Type B pancreatic cell (in vitro differentiated cells): ENCODE measurements at regions not wholly inside any gene's neighbourhood (a gene's known extent, or its start where the extent isn't known, plus 50 kb on each side); places are given as distances from the start of the nearest gene placed in this dataset.

ENCODE experiments used
- DNase-seq: peaks from one replicate; pipeline ENCODE4 v3.0.0; 2021; ENCODE audit warnings: mixed read lengths; ENCODE audit not compliant: unreplicated experiment; ENCODE audit errors: extremely low spot score
- H3K27ac Mint-ChIP-seq: 2 replicates; pipeline ENCODE4 v1.8.0; 2021; ENCODE audit warnings: mild to moderate bottlenecking, mixed read lengths
- H3K27me3 Mint-ChIP-seq: 2 replicates; pipeline ENCODE4 v1.8.0; 2021; ENCODE audit warnings: mixed read lengths
- H3K36me3 Mint-ChIP-seq: 2 replicates; pipeline ENCODE4 v1.8.0; 2021; ENCODE audit warnings: mixed read lengths
- H3K4me1 Mint-ChIP-seq: one replicate; pipeline ENCODE4 v1.8.0; 2021; ENCODE audit warnings: mixed read lengths; ENCODE audit not compliant: unreplicated experiment
- H3K4me3 Mint-ChIP-seq: 2 replicates; pipeline ENCODE4 v1.8.0; 2021; ENCODE audit warnings: mild to moderate bottlenecking, mixed read lengths
- H3K9me3 Mint-ChIP-seq: 2 replicates; pipeline ENCODE4 v1.8.0; 2021; ENCODE audit warnings: mixed read lengths
- TF ChIP-seq, protein P1 (sequence below): fragments of 200-600 bp; sonication (generic); conservative IDR thresholded peaks from 2 replicates; pipeline ENCODE4 v1.5.0; 2021; ENCODE audit warnings: antibody characterized with exemption, mild to moderate bottlenecking

GRCh38 chr4:22884157-22884556, 191.4 kb downstream of the GBA3 start:
- Mint-ChIP-seq H3K4me1 (no peaks in the 10 kb centered on the region), H3K27ac (no peak overlapping the region), H3K36me3 (no peaks in the 10 kb centered on the region), H3K4me3 (no peak overlapping the region), H3K27me3 (peaks cover under 1% of the 10 kb centered on the region), H3K9me3 (peaks cover 2% of the 10 kb centered on the region)
- DNase-seq: no peak
- TF ChIP-seq, protein P1, sequence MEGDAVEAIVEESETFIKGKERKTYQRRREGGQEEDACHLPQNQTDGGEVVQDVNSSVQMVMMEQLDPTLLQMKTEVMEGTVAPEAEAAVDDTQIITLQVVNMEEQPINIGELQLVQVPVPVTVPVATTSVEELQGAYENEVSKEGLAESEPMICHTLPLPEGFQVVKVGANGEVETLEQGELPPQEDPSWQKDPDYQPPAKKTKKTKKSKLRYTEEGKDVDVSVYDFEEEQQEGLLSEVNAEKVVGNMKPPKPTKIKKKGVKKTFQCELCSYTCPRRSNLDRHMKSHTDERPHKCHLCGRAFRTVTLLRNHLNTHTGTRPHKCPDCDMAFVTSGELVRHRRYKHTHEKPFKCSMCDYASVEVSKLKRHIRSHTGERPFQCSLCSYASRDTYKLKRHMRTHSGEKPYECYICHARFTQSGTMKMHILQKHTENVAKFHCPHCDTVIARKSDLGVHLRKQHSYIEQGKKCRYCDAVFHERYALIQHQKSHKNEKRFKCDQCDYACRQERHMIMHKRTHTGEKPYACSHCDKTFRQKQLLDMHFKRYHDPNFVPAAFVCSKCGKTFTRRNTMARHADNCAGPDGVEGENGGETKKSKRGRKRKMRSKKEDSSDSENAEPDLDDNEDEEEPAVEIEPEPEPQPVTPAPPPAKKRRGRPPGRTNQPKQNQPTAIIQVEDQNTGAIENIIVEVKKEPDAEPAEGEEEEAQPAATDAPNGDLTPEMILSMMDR: no peak

- Mint-ChIP-seq H3K9me3 (no peaks in the 10 kb centered on the region), H3K4me3 (no peak overlapping the region), H3K4me1 (no peaks in the 10 kb centered on the region), H3K27me3 (peaks cover under 1% of the 10 kb centered on the region), H3K27ac (no peak overlapping the region), H3K36me3 (no peaks in the 10 kb centered on the region)
- DNase-seq: no peak
- TF ChIP-seq, protein P1: no peak
Measured at GRCh38 chr4:22881411-22881810, 188.7 kb downstream of the GBA3 start.

GRCh38 chr4:22877486-22878052, 184.8 kb downstream of the GBA3 start:
- no peak for DNase-seq
- H3K36me3 Mint-ChIP-seq: no peaks in the 10 kb centered on the region
- H3K4me3 Mint-ChIP-seq: no peak overlapping the region
- no peak overlapping the region for H3K27ac Mint-ChIP-seq
- H3K9me3 Mint-ChIP-seq: no peaks in the 10 kb centered on the region
- H3K27me3 Mint-ChIP-seq: peaks cover 5% of the 10 kb centered on the region
- TF ChIP-seq, protein P1: no peak
- no peaks in the 10 kb centered on the region for H3K4me1 Mint-ChIP-seq

GRCh38 chr4:22876270-22876669, 183.5 kb downstream of the GBA3 start:
- Mint-ChIP-seq H3K4me1 (no peaks in the 10 kb centered on the region), H3K9me3 (no peaks in the 10 kb centered on the region), H3K4me3 (no peak overlapping the region), H3K36me3 (no peaks in the 10 kb centered on the region), H3K27me3 (peaks cover 5% of the 10 kb centered on the region), H3K27ac (no peak overlapping the region)
- no peak for DNase-seq
- TF ChIP-seq, protein P1: no peak

GRCh38 chr4:22875587-22876257, 183.0 kb downstream of the GBA3 start:
- Mint-ChIP-seq H3K27me3 (peaks cover 5% of the 10 kb centered on the region), H3K4me3 (no peak overlapping the region), H3K36me3 (no peaks in the 10 kb centered on the region), H3K27ac (no peak overlapping the region), H3K9me3 (no peaks in the 10 kb centered on the region), H3K4me1 (no peaks in the 10 kb centered on the region)
- TF ChIP-seq, protein P1: no peak
- DNase-seq: no peak
